Limb (tissue), 2 donors: ENCODE measurements at regions not wholly inside any gene's neighbourhood (a gene's known extent, or its start where the extent isn't known, plus 50 kb on each side); places are given as distances from the start of the nearest gene placed in this dataset.
A peak's percentile ranks its signal among the peaks of the same experiment; 100 is the strongest.
"Not testable (repeated sequence)": the region's sequence is repeated elsewhere in the genome, so short reads cannot be mapped to it uniquely, and the experiment has no call there.

ENCODE experiments used
- DNase-seq, 2 donors: peaks; one replicate each; pipeline ENCODE4 v3.0.0-alpha.2; 2016; ENCODE audit errors: extremely low spot score in 2 of 2

DNA sequence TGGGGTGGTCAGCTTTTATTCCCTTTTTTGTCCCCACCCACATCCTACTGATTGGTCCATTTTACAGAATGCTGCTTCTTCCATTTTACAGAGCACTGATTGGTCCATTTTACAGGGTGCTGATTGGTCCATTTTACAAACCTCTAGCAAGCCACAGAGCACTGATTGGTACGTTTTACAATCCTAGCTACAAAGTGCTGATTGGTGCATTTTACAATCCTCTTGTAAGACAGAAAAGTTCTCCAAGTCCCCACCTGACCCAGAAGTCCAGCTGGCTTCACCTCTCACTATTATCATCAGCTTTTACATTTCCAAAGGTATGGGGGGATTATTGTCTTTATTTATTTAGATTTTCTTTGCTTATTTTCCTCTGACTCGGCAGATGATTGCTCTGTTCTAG is 390.4 kb upstream of the STXBP6 start:
- DNase-seq = not testable (repeated sequence)

- no peak for DNase-seq
Observed at GRCh38 chr14:25436906-25437305, 387.0 kb upstream of the STXBP6 start.

DNA sequence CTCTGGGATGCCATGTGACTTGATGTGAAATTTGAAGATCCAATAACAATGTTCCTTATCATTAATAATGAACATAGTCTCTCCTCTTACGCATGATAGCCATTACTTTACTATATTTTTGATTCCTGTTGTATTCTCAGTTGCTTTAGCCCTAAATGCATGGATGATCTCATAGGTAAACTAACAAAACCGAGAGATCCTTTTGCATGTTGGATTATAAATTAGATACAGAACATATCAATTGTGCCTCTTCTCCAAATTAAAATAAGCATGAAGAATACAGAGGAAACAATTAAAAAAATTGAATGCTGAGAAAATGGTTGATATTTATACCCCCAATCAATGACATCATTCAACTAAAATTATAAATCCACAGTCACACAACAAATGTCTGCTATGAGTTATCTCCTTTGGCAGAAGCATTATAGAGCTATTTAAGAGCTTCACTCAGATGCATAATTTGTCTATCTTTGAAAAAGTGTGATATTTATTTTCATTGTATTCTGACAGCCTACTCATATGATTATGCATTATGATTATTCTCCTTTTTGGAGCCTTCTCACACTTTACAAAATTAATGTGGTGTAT is 386.4 kb upstream of the STXBP6 start:
- no peak for DNase-seq

DNA sequence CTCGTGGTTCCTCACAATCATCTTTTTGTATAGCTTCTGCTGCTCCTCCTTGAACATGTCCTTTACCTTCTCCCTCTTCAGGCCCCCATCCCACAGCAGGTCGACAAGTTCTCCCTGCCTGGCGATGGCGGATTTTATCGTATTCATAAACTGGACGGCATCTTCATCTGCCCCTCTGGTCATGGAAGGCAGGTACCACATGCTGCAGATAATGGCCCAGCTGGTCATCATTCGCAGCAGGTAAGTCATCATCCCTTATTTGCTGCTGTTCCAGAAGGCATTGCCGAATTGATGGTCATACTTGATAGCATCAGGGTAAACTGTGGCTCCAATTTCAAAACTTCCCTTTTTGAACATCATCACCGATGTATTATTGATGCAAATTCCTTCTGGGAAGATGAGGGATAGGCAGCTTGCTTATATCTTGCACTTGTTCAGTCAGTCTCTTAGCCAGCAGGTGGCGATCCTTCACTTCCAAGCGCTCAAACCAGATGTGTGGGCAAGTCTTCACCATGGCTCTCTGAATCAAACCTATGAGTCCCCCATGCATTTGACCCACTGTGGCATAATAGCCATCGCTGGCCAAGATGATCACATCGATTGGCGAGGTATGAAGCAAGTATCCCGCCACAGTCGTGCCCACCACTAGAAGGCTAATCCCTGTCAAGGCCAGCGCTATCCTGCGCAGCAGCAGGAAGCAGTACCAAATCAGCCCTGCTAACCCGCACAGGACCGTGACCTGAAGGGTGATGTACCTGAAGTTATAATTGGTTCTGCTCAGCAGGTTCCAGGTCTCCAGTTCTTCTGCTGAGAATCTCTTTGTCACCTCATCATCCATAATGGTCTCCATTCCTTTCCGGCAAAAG is 381.5 kb upstream of the STXBP6 start:
- DNase-seq = peak in 1 of 2 donors; percentile 38

- no peak for DNase-seq
Observed at GRCh38 chr14:25430808-25431207, 380.9 kb upstream of the STXBP6 start.

GRCh38 chr14:25412998-25413397 is 363.1 kb upstream of the STXBP6 start:
- DNase-seq = no peak

DNA sequence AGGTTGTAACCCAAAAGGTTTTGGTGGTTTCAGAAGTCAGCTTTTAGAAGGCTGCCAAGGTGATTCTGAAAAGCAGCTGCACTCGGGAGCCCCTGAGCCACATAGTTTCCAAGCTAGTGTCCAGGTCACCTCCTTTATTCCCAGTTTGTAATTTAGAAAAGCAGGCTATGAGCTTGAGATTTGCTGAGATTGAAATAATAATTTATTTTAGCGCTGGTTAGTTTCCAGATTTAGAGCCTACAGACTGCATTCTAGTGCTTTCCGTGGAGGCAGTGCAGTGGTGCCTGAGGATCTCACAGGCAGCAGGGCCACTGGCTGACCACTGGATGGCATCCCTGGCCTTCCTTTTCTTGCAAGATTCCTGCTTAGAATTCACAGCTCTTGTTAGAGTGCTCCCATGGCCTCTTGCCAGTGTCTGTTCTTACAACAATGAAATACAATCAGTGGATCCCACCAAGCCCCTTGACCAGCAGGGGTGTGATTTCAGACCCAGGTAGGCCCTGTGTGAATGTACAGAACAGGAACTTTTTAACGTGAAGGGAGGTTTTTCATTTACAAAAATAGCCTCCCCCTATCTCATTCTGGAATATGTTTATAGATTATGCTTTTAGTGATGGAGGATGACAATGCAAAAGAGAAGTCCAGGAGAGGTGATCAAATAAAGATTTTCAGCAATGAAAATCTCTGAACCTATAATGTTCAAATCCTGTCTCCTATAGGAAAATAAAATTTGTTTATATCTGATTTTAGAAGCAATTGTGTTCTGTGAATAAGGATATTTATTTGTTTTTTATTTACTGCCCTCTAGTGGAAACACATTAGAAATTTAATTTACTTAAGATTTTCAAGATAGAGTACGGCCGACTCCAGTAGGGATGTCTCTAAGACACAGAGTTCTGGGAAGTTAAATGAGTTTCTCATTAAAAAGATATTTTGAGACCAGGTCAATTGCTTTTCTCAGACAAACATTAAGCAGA is 362.1 kb upstream of the STXBP6 start:
- DNase-seq = peak; percentile 48 to 63

GRCh38 chr14:25406818-25407217 is 356.9 kb upstream of the STXBP6 start:
- no peak for DNase-seq

DNA sequence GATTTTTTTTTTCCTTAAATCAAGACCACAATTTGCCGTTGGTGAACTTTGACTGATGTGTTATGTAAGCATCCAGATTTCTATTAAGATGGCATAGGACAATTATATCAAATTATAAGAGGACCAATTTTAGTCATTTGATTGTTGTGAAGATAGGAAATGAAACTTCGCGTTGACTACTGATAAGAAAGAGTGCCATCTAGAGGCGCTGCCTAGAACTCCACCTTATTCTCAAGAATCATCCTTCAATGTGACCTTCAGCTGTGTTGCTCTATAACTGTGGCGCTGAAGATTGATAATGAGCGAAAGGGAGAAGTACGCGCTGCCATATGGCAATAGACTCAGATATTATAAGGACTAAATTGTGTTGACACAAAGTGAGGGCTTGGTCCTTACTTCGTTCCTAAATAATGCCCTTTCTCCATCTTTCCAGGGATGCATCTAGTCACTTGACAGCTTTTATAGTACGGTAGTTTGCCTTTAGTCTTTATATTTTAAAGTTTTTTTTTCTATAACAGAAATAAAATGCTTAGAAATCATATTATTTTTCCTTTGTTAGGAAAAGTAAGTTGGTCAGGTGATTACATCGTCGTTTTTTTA is 350.8 kb upstream of the STXBP6 start:
- peak; percentile 53 to 69 for DNase-seq

- DNase-seq = no peak
Observed at GRCh38 chr14:25396128-25396527, 346.2 kb upstream of the STXBP6 start.

- no peak for DNase-seq
Observed at GRCh38 chr14:25394791-25395391, 344.9 kb upstream of the STXBP6 start.

DNA sequence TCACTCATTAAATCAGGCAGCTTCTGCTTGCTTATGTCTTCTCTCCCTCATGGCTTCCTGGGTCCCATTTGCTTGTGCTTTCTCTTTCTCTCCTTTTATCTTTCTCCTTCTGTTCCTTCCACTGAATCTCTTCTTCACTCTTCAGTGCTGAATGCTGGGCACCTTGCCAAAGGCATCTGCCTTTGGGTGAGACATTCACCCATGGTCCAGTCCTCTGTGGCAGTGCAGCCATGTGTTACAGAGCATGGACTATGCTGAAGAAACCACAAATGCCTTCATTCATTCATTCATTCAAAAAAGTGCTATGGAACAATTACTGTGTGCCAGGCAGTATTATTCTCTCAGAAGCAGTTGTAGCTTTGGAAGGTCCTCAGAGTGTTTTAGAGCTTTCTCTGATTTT is 344.4 kb upstream of the STXBP6 start:
- DNase-seq = no peak

GRCh38 chr14:25389948-25390347 is 340.0 kb upstream of the STXBP6 start:
- no peak for DNase-seq

DNA sequence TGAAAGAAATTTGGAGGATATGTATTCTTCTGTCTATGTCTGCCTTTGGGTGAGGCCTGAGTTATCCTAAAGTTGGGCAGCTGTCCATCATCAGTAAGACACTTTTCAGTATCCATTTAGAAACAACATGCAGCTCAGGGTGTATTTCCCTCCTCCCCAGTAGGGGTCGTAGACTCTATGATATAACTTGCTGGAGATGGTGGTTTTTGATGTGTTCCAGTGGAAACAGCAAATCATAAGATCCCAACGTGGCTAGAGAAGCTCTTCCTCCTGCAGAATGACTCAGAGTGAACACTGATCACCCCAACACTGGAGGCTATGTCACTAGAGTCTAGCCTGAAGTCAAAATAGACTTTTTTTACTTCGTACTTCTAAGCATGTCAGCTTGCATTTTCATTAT is 331.6 kb upstream of the STXBP6 start:
- DNase-seq = no peak

- no peak for DNase-seq
Observed at GRCh38 chr14:25375639-25376038, 325.7 kb upstream of the STXBP6 start.

DNA sequence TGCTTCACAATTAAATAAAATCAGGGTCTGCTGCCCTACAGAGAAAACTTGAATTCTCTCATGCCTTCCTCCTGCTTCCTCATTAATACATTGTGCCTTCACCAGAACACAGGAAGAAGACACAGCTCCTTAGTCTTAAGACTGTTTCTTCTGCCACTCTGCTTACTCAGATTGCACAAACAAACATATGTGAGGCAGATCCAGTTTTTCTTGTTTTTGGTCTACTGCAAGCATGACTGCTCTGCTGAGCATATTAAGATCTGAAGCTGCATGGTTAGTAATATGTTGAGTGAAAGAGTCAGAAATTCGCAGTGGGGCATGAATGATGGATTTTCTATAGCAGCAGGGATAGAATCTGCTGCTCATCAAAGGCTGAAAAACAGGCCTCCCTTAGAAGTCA is 321.1 kb upstream of the STXBP6 start:
- DNase-seq = no peak

- DNase-seq = not testable (repeated sequence)
Observed at GRCh38 chr14:25370057-25370456, 320.1 kb upstream of the STXBP6 start.

DNA sequence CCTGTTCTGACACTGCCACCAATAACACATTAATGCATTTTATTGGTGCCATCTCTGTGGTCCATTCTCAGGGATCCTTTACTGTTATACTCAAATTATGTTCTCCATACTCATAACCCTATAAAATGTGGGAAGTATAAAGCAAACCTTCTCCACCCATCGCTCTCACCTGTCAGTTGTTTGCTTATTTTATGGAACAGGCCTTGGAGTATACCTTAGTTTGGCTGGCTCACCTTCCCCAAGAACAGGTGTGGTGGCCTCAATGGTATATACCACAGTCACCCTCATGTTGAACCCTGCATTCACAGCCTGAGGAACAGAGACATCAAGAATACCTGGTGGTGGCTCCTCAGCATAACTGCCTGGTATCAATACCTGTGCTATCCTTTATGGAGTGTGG is 308.4 kb upstream of the STXBP6 start:
- no peak for DNase-seq

DNA sequence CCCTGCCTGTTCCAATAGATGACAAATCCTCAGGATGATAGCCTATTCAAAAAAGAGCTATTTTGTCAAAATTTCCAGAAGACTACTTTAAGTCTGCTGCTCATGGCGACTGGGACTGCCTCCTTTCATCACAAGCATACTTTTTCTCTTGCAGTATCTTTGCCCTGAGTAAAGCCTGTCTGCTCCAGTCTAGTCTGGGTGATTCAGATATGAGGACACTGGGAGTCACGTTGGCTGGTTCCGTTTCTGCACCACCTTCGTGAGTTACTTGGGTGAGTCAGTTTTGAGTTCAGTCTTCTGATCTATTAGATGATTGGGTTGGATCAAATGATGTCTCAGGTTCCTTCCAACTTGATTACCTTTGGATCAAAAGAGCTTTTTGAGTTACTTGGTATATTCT is 301.3 kb upstream of the STXBP6 start:
- DNase-seq = no peak

GRCh38 chr14:25350802-25351201 is 300.9 kb upstream of the STXBP6 start:
- DNase-seq = no peak

DNA sequence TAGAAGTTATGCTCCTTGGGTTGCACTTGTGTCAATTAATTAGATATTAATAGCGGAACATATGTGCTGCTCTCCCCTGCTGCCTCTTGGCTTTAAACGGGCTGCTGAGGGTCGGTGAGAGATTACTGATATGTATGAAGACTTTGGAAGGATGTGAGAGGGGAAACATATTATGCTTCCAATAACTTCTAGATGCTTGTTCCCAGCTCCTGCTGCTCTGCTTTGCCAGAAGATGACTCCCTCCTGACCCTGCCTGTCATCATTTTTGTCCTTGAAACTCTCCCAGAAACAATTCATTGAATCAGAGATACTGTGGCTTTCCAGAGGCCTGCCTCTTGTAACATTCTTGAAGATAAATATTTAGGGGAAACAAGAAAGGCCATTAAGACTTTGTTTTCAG is 300.1 kb upstream of the STXBP6 start:
- no peak for DNase-seq
